Renal pelvis (tissue), 1 donor: ENCODE measurements at regions not wholly inside any gene's neighbourhood (a gene's known extent, or its start where the extent isn't known, plus 50 kb on each side); places are given as distances from the start of the nearest gene placed in this dataset.
"Not testable (repeated sequence)": the region's sequence is repeated elsewhere in the genome, so short reads cannot be mapped to it uniquely, and the experiment has no call there.

ENCODE experiments used
- DNase-seq: peaks from one replicate; pipeline ENCODE4 v3.0.0-alpha.2; 2013

DNA sequence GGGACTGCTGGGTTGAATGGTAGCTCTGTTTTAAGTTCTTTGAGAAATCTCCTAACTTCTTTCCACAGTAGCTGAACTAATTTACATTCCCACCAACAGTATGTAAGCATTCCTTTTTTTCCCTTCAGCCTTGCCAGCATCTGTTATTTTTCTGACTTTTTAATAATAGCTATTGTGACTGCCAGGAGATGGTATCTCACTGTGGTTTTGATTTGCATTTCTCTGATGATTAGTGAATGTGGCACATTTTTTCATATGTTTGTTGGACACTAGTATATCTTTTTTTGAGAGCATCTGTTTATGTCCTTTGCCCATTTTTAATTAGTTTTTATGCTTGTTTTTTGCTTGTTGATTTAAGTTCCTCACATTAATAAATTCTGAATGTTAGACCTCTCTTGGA is 990.8 kb downstream of the GATA3 start:
- no peak for DNase-seq

GRCh38 chr10:9051328-9051974 is 997.0 kb downstream of the GATA3 start:
- DNase-seq: no peak

DNA sequence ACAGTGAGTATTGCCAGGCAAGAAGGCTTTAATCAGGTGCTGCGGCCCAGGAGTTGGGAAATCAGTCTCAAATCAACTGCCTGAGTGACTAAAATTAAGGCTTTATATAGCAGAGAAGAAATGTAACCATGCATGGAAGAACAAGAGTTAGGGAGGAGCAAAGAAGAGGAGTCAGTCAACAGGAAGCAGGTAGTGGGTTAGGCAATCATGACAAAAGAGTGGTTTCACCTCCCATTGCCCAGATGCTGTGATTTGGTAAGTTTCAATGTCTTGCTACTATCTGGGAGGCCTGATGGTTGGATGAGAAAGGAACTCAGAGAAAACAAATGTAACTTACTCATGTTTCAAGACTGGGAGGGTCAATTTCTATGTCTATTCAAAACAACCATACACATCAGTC is 998.3 kb downstream of the GATA3 start:
- DNase-seq: no peak

DNA sequence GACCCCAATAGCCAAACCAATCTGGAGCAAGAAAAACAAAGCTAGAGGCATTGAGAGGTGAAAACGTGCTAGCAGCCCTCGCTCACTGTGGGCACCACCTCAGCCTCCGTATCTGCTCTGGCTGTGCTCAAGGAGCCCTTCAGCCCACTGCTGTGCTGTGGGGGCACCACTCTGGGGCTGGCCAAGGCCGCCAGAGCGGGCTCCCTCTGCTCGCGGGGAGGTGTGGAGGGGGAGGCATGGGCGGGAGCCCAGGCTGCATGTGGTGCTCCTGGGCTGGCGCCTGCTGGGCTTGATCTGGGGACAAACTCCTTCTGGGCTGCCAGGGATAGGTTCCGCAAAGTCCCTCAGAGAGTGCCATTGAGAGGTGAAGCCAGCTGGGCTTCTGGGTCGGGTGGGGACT is 1002.0 kb downstream of the GATA3 start:
- no peak for DNase-seq

DNA sequence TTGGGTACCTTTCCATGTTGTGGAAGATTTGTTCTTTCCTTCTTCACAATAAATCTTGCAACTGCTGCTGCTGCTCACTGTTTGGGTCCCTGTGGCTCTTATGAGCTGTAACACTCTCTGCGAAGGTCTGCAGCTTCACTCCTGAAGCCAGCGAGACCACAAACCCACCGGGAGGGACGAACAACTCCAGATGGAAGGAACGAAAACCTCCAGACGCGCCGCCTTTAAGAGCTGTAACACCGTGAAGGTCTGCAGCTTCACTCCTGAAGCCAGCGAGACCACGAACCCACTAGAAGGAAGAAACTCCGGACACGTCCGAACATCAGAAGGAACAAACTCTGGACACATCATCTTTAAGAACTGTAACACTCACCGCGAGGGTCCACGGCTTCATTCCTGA is 1002.8 kb downstream of the GATA3 start:
- DNase-seq: not testable (repeated sequence)

GRCh38 chr10:9060314-9060713 is 1005.8 kb downstream of the GATA3 start:
- no peak for DNase-seq

DNA sequence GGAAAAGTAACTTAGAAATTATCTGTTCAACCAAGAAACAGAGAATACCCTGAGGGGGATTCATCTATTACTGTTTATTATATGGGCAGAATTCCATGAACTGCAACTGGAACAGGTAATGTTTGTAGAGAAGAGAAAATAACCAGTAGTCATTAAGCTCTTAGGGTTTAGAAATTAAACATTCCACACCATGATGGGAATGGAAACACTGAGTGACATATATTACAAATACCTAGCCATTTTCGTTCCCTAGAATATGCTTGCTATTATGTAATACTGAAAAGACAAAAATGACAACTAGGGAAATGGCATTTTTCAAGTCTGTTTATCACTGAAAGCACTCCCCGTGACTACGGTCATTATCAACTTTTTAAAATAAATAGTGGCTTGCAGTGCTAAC is 1007.4 kb downstream of the GATA3 start:
- DNase-seq: no peak

- no peak for DNase-seq
These were observed 1011.7 kb downstream of the GATA3 start for GRCh38 chr10:9066152-9066551.

- no peak for DNase-seq
These were observed 1013.5 kb downstream of the GATA3 start for GRCh38 chr10:9068003-9068402.

DNA sequence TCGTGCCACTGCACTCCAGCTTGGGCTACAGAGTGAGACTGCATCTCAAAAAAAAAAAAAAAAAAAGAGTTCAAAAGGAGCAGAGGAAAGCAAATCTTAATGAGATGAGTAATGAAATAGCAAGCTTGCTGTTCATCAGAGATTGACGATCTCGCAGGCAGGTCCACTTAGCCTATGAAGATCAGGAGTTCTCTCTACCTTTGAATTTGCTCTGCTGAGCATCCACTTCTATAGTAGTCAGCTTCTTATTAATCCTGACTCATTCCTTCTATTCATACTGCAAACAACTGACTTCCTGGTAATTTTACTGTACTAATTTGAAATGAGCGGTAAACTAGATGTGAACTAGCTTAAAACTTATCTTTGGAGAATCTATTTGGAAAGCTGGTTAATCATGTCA is 1014.6 kb downstream of the GATA3 start:
- no peak for DNase-seq

DNA sequence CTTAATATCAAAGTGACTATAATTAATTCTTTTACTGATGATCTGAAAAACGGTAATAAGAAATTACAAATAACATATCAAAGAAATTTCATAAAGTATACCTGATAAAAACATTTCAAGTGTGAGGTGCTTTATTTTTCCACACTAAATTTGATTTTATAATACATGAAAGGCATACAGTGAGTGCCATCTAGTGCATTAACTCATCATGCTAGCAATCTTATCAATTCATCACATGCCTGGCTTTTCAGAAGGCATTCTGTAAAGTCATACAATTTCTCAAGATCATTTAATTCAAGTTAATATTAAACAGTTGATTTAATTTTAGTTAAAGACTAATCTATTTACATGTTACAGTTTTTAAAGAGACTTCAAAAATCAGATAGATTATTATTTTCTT is 1020.9 kb downstream of the GATA3 start:
- peak; percentile 2 for DNase-seq

DNA sequence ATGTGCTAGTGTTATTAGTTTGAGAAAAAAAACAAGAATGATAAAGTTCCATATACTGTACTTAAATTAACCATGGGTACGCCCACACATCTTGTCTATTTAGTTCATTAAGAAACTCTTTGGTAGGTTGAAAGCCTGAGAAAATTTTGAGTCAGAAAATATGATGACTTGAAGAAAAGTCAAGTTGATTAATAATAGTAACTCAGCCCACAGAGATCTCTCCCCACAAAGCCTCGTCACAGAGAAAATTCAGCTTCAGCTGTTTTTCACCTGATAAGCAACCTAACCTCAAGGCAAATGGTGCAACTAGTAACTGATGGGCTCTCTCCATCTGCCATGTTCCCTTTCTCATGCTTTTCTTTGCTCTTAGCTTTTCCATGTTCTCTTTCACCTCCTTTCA is 1021.6 kb downstream of the GATA3 start:
- no peak for DNase-seq

GRCh38 chr10:9081253-9081652 is 1026.8 kb downstream of the GATA3 start:
- no peak for DNase-seq

DNA sequence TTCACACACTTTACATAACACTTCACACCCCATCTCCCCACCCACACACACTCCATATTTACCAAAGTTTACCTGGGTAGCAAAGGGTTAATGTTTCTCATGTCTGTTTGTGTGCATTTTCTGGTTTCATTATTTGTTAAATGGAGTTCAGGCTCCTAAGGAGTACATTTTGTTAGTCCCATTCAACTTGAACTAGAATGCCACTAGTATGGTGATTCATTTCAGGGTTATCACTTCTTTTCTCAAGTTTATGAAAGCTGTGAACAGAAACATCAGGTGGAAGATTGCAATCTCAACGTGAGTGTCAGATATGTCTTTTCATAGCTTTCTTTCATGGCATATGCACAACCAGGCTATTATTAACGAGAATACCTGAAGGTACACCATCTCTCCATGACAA is 1027.5 kb downstream of the GATA3 start:
- no peak for DNase-seq

- no peak for DNase-seq
These were observed 1037.1 kb downstream of the GATA3 start for GRCh38 chr10:9091530-9092093.

DNA sequence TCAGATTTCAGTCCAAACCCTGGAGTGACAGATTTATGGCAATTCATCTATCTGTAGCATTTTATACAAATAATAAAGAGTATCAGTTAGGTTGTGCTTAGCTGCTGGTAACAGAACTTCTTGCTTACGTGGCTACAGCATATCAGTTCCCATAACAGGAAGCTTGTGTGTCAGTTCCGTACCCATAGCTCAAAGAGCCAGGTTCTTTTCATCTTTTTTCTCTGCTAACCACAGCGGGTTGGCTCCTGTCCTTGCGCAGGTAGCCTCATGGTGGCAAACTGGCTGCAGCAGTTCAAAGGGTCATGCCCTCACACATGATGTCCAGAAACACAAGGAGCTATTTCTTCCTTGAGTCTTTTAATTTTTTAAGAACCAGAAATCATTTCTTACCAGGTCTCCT is 1041.8 kb downstream of the GATA3 start:
- DNase-seq: no peak

GRCh38 chr10:9097206-9097990 is 1042.9 kb downstream of the GATA3 start:
- no peak for DNase-seq

DNA sequence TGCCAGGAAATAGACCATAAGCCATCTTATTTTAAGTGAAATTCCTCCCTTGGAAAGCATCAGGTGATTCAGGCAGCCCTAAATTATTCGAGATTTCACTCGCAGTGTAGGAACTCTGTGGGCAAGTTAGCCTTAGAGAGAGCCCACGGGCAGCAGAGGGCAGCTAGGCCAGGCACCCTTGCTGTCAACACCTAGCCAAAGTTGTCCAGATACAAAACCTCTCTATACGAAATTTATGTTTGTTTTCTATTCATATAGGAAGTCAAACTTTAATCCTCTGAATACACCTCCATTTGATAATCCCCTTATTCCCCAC is 1043.5 kb downstream of the GATA3 start:
- no peak for DNase-seq

- DNase-seq: no peak
These were observed 1047.5 kb downstream of the GATA3 start for GRCh38 chr10:9102026-9102425.

DNA sequence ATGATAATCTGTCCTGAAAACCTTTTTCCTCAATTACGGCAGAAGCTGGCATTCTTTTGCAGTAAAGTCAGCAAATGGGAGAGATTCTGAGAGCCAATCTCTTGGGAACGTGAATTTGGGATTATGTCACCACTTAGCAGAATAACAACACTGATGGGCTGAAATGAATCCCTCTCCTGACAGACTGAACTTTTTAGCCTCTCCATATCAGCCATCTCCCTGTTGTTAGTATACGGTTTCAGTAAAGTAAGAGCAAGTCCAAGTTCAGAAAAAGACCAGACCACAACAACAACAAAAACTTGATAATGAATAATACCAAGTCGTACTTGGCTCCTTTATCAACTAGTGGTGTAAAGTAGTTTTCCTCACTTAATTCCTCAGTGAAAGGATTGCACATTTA is 1048.8 kb downstream of the GATA3 start:
- DNase-seq: no peak

DNA sequence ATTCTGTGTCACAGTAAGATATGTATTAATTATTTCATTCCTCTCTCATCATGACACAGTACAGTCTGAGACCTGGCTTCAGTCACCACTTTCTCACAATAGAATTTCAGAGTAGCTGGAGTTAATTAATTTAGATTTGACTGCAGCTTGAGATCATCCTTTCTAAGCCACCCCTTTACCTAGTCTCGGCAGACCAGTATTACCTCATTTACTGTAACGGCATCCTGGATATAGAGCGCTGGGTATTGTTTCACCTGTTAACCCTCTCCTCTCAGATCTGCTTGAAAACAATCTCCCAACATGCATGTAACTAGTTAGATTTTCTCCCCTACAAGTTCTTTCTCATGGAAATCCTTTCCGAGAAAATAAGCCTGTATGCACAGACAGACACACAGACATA is 1057.5 kb downstream of the GATA3 start:
- DNase-seq: no peak

DNA sequence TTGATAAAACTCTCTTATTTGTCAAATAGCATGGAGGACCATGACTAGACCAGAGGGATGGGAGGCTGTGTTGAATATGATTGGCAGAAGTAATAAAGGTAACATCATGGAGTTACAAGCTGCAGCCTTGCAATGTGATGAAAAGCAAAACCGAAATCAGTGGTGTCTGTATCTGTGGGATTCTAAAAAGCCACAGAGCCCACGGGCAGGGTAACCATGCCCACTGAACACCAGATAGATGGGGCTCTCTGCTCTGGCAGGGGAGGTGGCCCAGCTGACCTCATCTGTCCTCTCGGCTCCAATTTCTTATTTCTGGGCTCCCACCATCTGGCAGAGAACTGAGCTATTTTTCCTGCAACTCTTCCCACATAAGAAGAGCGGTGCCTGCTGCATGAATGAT is 1072.2 kb downstream of the GATA3 start:
- DNase-seq: no peak

DNA sequence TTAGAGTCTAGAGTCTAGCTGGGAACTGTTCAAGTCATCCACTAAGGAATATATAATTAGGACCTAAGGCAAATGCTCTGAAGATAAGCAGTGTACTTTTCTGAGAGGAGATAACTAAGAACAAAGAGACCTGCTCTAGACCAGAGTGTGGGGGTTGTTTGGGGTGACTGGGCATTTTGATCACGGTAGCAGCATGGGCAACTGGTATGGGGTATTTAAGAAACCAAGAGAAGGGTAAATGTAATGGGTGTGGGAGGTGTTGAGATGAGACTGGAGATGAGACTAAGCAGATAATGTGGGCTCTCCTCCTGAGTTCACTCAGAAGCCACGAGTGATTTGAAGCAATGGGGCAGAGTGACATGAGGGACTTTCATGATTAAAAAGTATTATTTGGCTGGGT is 1082.9 kb downstream of the GATA3 start:
- no peak for DNase-seq

DNA sequence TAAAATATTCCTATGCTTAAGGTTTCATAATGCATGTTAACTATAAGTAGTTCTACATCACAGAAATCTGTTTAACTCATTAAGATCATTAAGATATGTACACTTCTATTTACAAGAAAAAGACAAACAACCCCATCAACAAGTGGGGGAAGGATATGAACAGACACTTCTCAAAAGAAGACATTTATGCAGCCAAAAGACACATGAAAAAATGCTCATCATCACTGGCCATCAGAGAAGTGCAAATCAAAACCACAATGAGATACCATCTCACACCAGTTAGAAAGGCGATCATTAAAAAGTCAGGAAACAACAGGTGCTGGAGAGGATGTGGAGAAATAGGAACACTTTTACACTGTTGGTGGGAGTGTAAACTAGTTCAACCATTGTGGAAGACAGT is 1084.3 kb downstream of the GATA3 start:
- not testable (repeated sequence) for DNase-seq
